Thyroid gland (tissue), 4 donors: ENCODE measurements at regions not wholly inside any gene's neighbourhood (a gene's known extent, or its start where the extent isn't known, plus 50 kb on each side); places are given as distances from the start of the nearest gene placed in this dataset.

Experiments used
- DNase-seq, 2 donors: peaks; one replicate each; pipeline ENCODE4 v3.0.0-alpha.2; 2019
- H3K27ac ChIP-seq, 3 donors: fragments of 200-600 bp; sonication (generic); 1 replicate in 2 of 3; 2 replicates in 1 of 3; pipeline ENCODE4 v1.5.1; 2016 to 2019; ENCODE audit warnings: mild to moderate bottlenecking in 1 of 3, moderate library complexity in 1 of 3
- H3K27me3 ChIP-seq: fragments of 200-600 bp; sonication (generic); one replicate; pipeline ENCODE4 v1.5.1; 2019
- H3K36me3 ChIP-seq, 2 donors: fragments of 200-600 bp; sonication (generic); one replicate each; pipeline ENCODE4 v1.5.1; 2016 to 2019
- H3K4me1 ChIP-seq, 2 donors: fragments of 200-600 bp; sonication (generic); one replicate each; pipeline ENCODE4 v1.5.1; 2017 to 2019
- H3K4me3 ChIP-seq, 3 donors: fragments of 200-600 bp; sonication (generic); replicated peaks in 1 of 3; 1 replicate in 2 of 3; 2 replicates in 1 of 3; pipeline ENCODE4 v1.5.1; 2016; ENCODE audit warnings: mild to moderate bottlenecking in 1 of 3
- H3K9me3 ChIP-seq: fragments of 200-600 bp; sonication (generic); one replicate; pipeline ENCODE4 v1.5.1; 2017
- POLR2A ChIP-seq, 2 donors: fragments of 450-650 bp; IDR thresholded peaks; one replicate each; pipeline ENCODE4 v1.6.1; 2017; ENCODE audit warnings: antibody characterized with exemption in 2 of 2, mild to moderate bottlenecking in 2 of 2, moderate library complexity in 1 of 2
- WGBS, 2 donors: methylation state at CpG; one replicate each; pipeline ENCODE4 v1.1.5; 2017; 5-methylcytosine and 5-hydroxymethylcytosine counted together
- intact Hi-C: fragments of 100-400 bp; cut with DNase I; formaldehyde crosslinking; loops from one replicate; pipeline ENCODE4 v1.15.1; 2023
- TF ChIP-seq, protein P1 (sequence below), 6 experiments: fragments of 200-600 bp in 3 of 6; fragments of 450-650 bp in 3 of 6; sonication (generic) in 3 of 6; IDR thresholded peaks; one replicate each; pipeline ENCODE4 v1.5.1; 2016 to 2019; ENCODE audit warnings: antibody characterized with exemption in 6 of 6, mild to moderate bottlenecking in 2 of 6, inconsistent platforms in 1 of 6, moderate library complexity in 1 of 6

DNA sequence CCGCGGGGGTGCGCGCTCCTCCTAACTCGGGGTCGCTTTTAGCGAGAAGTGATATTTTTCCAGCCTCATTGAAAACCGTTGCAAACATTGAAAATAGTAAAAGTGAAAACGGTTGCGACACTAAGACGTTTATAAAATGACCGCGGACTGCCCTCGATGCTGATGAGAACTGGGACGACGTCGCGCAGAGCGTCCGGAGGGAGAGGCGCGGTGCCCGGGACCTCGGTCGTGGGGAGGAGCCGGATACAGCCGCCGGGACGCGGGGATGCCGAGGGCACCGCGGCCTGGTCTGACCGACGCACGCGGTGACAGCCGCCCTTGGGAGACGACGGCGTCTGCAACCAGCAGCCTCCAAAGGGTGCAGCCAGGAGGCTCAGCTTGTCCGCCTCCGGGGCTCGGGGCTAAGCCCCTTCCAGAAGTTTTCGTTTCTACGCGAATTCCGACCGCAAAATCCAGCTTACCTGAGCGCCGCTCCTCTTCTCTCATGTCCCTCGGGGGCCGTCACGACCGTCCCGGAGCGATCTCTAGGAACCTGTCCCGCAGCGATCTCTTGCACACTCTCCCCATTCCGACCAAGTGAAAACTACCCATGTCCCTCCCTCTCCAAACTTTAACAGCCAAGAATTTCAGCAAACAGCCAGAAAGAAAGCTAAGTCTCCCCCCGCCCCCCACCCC lies 144.4 kb upstream of the ETS2 start:
- DNase-seq, result peak; percentile 10 to 15
- no peaks in the 10 kb centered on the region for H3K27me3 ChIP-seq
- 1 to 2% methylated on average over 37 to 43 of the region's 61 CpGs for WGBS, 2 donors
- intact Hi-C loops, result loop anchor here (10.0 kb wide), 1 partner anchor 157 kb away; no protein-coding TSS in a partner anchor
- peak overlapping the region in 2 of 3 donors; percentile 24 to 40 for H3K4me3 ChIP-seq
- peaks cover 0 to 17% of the 10 kb centered on the region in 2 donors for H3K4me1 ChIP-seq
- H3K9me3 ChIP-seq, result no peaks in the 10 kb centered on the region
- peak overlapping the region in 2 of 3 donors; percentile 31 to 47 for H3K27ac ChIP-seq
- no peaks in the 10 kb centered on the region for H3K36me3 ChIP-seq
- TF ChIP-seq, protein P1, sequence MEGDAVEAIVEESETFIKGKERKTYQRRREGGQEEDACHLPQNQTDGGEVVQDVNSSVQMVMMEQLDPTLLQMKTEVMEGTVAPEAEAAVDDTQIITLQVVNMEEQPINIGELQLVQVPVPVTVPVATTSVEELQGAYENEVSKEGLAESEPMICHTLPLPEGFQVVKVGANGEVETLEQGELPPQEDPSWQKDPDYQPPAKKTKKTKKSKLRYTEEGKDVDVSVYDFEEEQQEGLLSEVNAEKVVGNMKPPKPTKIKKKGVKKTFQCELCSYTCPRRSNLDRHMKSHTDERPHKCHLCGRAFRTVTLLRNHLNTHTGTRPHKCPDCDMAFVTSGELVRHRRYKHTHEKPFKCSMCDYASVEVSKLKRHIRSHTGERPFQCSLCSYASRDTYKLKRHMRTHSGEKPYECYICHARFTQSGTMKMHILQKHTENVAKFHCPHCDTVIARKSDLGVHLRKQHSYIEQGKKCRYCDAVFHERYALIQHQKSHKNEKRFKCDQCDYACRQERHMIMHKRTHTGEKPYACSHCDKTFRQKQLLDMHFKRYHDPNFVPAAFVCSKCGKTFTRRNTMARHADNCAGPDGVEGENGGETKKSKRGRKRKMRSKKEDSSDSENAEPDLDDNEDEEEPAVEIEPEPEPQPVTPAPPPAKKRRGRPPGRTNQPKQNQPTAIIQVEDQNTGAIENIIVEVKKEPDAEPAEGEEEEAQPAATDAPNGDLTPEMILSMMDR (IDR thresholded peaks at IDR 0.05), result no peak
- no peak for TF ChIP-seq POLR2A (IDR thresholded peaks at IDR 0.05)

DNA sequence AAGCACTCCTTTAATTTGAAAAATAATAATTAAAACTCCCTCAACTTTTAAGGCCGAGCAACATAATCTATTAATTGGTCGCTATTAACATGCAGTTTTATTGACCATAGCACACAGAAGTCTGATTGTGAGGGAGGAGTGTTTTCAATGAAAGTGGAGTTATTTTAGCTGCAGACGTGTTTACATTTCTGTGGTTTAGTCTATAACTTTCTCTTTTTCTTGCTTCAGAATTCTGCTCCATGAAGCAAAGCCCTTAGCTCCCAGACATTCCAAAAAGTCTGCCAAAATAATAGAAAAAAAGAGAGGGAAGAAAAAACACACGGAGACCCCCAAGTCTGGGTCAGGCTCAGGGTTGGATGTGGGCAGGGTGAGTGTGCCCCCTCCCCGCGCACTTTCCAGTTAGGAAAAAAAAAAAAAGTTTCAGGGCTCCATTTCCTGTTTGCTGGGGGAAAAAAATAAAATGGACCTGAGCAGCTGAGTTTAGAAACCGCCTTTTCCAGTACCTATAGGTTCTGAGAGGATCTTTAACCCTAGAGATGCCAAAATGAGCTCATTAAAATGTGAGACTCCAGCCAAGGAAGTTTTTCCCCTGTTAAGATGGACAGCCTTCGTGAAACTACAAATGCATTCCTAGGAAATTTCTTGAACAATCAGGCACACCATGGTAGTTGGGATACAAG lies 143.7 kb upstream of the ETS2 start:
- intact Hi-C loops, result loop anchor here (10.0 kb wide), 1 partner anchor 157 kb away; no protein-coding TSS in a partner anchor
- TF ChIP-seq POLR2A (IDR thresholded peaks at IDR 0.05), result no peak
- TF ChIP-seq, protein P1 (IDR thresholded peaks at IDR 0.05), result no peak
- Histone ChIP-seq H3K27ac (no peak overlapping the region), H3K9me3 (no peaks in the 10 kb centered on the region), H3K4me1 (peaks cover 0 to 17% of the 10 kb centered on the region in 2 donors), H3K27me3 (no peaks in the 10 kb centered on the region), H3K4me3 (peak overlapping the region in 1 of 3 donors; percentile 40), H3K36me3 (no peaks in the 10 kb centered on the region)
- no peak for DNase-seq
- 31 to 36% methylated on average over 8 of the region's 8 CpGs for WGBS, 2 donors

DNA sequence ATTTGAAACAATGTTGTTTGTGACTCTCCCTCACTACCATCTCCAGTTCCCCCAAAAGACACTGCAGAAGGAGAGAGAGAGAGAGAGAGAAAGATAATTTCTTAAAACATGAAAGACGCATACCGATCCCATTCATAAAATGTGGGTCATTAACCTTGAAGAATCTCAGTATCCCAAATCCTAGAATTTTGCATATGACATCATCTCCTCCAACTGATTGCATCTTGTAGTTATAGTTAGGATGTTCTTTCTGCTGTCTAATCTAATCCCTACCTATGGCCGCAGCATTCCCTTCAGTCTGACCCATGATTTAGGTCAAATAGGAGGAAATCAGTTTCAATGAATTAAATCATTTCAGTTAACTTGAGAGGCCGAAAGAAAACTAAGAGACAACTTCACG lies 142.4 kb upstream of the ETS2 start:
- no peaks in the 10 kb centered on the region for H3K9me3 ChIP-seq
- no peak for TF ChIP-seq POLR2A (IDR thresholded peaks at IDR 0.05)
- TF ChIP-seq, protein P1 (IDR thresholded peaks at IDR 0.05), result no peak
- H3K27ac ChIP-seq, result no peak overlapping the region
- intact Hi-C loops, result loop anchor here (10.0 kb wide), 1 partner anchor 158 kb away; no protein-coding TSS in a partner anchor
- no peaks in the 10 kb centered on the region for H3K36me3 ChIP-seq
- H3K4me1 ChIP-seq, result peaks cover 0 to 17% of the 10 kb centered on the region in 2 donors
- 95% methylated on average over 5 of the region's 5 CpGs for WGBS, 2 donors
- no peak overlapping the region for H3K4me3 ChIP-seq
- DNase-seq, result no peak
- H3K27me3 ChIP-seq, result no peaks in the 10 kb centered on the region

- Histone ChIP-seq H3K4me3 (no peak overlapping the region), H3K27me3 (no peaks in the 10 kb centered on the region), H3K4me1 (peaks cover 0 to 17% of the 10 kb centered on the region in 2 donors), H3K9me3 (no peaks in the 10 kb centered on the region), H3K27ac (no peak overlapping the region), H3K36me3 (no peaks in the 10 kb centered on the region)
- no peak for DNase-seq
- WGBS, 2 donors, result 62 to 72% methylated on average over 4 of the region's 4 CpGs
- intact Hi-C loops, result loop anchor here (10.0 kb wide), 1 partner anchor 160 kb away; no protein-coding TSS in a partner anchor
- TF ChIP-seq POLR2A (IDR thresholded peaks at IDR 0.05), result no peak
- TF ChIP-seq, protein P1 (IDR thresholded peaks at IDR 0.05), result no peak
Measured at GRCh38 chr21:38664315-38664714, 141.4 kb upstream of the ETS2 start.

DNA sequence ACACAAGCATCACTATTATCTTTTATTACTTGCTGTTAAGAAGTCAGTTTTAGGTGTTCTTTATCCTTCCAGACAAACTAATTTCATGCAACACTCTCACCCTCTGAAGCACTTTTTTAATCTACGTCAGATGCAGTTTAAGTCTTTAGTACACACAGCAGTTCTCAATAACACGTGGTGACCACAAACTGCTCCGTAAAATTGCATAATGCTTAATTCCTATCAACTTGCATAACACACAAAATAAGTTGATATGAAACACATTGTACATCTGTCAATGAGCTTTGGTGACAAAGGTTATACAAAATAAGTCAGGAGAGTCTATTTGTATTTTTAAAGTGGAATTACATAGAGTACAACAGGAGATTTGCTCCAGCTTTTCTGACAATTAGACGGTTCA lies 140.9 kb upstream of the ETS2 start:
- no peak overlapping the region for H3K4me3 ChIP-seq
- no peaks in the 10 kb centered on the region for H3K36me3 ChIP-seq
- H3K9me3 ChIP-seq, result no peaks in the 10 kb centered on the region
- no peak for TF ChIP-seq POLR2A (IDR thresholded peaks at IDR 0.05)
- TF ChIP-seq, protein P1 (IDR thresholded peaks at IDR 0.05), result no peak
- H3K4me1 ChIP-seq, result peaks cover 0 to 17% of the 10 kb centered on the region in 2 donors
- H3K27me3 ChIP-seq, result no peaks in the 10 kb centered on the region
- intact Hi-C loops, result loop anchor here (10.0 kb wide), 1 partner anchor 160 kb away; no protein-coding TSS in a partner anchor
- no peak overlapping the region for H3K27ac ChIP-seq
- WGBS, 2 donors, result 86 to 92% methylated on average over 4 of the region's 4 CpGs
- DNase-seq, result no peak
